H1 (cell line): ENCODE measurements at regions not wholly inside any gene's neighbourhood (a gene's known extent, or its start where the extent isn't known, plus 50 kb on each side); places are given as distances from the start of the nearest gene placed in this dataset.

ENCODE experiments used
- BACH1 ChIP-seq: IDR thresholded peaks from 2 replicates; pipeline ENCODE4 v1.6.1; 2012; ENCODE audit warnings: low read length, improper control_type of control experiment
- CHD2 ChIP-seq: IDR thresholded peaks from 2 replicates; pipeline ENCODE4 v1.6.1; 2012; ENCODE audit warnings: low read length, improper control_type of control experiment
- JUND ChIP-seq: IDR thresholded peaks from 2 replicates; pipeline ENCODE4 v1.6.1; 2011; ENCODE audit warnings: mild to moderate bottlenecking, improper control_type of control experiment, low read length
- KDM5A ChIP-seq: fragments of 200-600 bp; IDR thresholded peaks from 2 replicates; pipeline ENCODE4 v1.7.1; 2012; ENCODE audit warnings: mild to moderate bottlenecking, low read length, inconsistent platforms, mixed read lengths
- NANOG ChIP-seq: IDR thresholded peaks from 2 replicates; pipeline ENCODE4 v1.6.1; 2011; ENCODE audit warnings: low read length, low read depth, mild to moderate bottlenecking, inconsistent platforms; ENCODE audit not compliant: insufficient read depth, poor library complexity, severe bottlenecking
- RNF2 ChIP-seq: fragments of 200-900, 300-1000 bp; sonication (generic); IDR thresholded peaks from 2 replicates; pipeline ENCODE4 v1.7.1; 2016; ENCODE audit warnings: borderline replicate concordance, low read depth, mild to moderate bottlenecking, antibody characterized with exemption, low read length; ENCODE audit not compliant: poor library complexity, severe bottlenecking; ENCODE audit errors: missing control alignments
- SIX5 ChIP-seq: IDR thresholded peaks from 2 replicates; pipeline ENCODE4 v1.6.1; 2011; ENCODE audit warnings: mild to moderate bottlenecking, low read depth, low read length
- TF ChIP-seq, protein P1 (sequence below): fragments of 300-600 bp; sonication (generic); IDR thresholded peaks from 2 replicates; pipeline ENCODE4 v1.7.1; 2012; ENCODE audit warnings: low read length, moderate library complexity, mild to moderate bottlenecking, inconsistent platforms; ENCODE audit not compliant: insufficient replicate concordance
- TF ChIP-seq, protein P2 (sequence below): IDR thresholded peaks from 2 replicates; pipeline ENCODE4 v1.6.1; 2012; ENCODE audit warnings: inconsistent platforms
- TF ChIP-seq, protein P3 (sequence below): IDR thresholded peaks from 2 replicates; pipeline ENCODE4 v1.6.1; 2012; ENCODE audit warnings: low read length, inconsistent platforms

DNA sequence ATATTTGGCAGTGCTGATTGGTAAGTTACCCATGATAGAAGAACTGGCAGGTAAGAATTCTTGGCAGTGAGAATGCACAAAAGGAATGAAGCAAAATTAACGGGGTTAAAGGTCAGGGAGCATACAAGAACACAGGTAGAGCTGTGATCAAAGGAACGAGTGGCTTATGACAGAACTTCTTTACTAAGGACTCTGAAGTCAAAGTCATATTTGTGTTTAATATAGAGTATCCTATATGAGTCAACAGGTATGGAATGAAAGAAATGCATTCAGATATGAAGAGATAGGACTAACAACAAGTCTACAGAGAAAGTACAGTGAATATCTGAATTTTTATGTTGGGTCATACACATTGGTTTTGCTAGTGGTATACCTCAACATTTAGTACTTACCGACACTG is 209.0 kb upstream of the CITED2 start (continued):
- TF ChIP-seq, protein P1, sequence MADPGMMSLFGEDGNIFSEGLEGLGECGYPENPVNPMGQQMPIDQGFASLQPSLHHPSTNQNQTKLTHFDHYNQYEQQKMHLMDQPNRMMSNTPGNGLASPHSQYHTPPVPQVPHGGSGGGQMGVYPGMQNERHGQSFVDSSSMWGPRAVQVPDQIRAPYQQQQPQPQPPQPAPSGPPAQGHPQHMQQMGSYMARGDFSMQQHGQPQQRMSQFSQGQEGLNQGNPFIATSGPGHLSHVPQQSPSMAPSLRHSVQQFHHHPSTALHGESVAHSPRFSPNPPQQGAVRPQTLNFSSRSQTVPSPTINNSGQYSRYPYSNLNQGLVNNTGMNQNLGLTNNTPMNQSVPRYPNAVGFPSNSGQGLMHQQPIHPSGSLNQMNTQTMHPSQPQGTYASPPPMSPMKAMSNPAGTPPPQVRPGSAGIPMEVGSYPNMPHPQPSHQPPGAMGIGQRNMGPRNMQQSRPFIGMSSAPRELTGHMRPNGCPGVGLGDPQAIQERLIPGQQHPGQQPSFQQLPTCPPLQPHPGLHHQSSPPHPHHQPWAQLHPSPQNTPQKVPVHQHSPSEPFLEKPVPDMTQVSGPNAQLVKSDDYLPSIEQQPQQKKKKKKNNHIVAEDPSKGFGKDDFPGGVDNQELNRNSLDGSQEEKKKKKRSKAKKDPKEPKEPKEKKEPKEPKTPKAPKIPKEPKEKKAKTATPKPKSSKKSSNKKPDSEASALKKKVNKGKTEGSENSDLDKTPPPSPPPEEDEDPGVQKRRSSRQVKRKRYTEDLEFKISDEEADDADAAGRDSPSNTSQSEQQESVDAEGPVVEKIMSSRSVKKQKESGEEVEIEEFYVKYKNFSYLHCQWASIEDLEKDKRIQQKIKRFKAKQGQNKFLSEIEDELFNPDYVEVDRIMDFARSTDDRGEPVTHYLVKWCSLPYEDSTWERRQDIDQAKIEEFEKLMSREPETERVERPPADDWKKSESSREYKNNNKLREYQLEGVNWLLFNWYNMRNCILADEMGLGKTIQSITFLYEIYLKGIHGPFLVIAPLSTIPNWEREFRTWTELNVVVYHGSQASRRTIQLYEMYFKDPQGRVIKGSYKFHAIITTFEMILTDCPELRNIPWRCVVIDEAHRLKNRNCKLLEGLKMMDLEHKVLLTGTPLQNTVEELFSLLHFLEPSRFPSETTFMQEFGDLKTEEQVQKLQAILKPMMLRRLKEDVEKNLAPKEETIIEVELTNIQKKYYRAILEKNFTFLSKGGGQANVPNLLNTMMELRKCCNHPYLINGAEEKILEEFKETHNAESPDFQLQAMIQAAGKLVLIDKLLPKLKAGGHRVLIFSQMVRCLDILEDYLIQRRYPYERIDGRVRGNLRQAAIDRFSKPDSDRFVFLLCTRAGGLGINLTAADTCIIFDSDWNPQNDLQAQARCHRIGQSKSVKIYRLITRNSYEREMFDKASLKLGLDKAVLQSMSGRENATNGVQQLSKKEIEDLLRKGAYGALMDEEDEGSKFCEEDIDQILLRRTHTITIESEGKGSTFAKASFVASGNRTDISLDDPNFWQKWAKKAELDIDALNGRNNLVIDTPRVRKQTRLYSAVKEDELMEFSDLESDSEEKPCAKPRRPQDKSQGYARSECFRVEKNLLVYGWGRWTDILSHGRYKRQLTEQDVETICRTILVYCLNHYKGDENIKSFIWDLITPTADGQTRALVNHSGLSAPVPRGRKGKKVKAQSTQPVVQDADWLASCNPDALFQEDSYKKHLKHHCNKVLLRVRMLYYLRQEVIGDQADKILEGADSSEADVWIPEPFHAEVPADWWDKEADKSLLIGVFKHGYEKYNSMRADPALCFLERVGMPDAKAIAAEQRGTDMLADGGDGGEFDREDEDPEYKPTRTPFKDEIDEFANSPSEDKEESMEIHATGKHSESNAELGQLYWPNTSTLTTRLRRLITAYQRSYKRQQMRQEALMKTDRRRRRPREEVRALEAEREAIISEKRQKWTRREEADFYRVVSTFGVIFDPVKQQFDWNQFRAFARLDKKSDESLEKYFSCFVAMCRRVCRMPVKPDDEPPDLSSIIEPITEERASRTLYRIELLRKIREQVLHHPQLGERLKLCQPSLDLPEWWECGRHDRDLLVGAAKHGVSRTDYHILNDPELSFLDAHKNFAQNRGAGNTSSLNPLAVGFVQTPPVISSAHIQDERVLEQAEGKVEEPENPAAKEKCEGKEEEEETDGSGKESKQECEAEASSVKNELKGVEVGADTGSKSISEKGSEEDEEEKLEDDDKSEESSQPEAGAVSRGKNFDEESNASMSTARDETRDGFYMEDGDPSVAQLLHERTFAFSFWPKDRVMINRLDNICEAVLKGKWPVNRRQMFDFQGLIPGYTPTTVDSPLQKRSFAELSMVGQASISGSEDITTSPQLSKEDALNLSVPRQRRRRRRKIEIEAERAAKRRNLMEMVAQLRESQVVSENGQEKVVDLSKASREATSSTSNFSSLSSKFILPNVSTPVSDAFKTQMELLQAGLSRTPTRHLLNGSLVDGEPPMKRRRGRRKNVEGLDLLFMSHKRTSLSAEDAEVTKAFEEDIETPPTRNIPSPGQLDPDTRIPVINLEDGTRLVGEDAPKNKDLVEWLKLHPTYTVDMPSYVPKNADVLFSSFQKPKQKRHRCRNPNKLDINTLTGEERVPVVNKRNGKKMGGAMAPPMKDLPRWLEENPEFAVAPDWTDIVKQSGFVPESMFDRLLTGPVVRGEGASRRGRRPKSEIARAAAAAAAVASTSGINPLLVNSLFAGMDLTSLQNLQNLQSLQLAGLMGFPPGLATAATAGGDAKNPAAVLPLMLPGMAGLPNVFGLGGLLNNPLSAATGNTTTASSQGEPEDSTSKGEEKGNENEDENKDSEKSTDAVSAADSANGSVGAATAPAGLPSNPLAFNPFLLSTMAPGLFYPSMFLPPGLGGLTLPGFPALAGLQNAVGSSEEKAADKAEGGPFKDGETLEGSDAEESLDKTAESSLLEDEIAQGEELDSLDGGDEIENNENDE: no peak
- TF ChIP-seq BACH1 (no peak), KDM5A (no peak), RNF2 (no peak), CHD2 (no peak), SIX5 (no peak), NANOG (no peak), JUND (no peak)
- TF ChIP-seq, protein P2, sequence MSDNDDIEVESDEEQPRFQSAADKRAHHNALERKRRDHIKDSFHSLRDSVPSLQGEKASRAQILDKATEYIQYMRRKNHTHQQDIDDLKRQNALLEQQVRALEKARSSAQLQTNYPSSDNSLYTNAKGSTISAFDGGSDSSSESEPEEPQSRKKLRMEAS: no peak
- TF ChIP-seq, protein P3, sequence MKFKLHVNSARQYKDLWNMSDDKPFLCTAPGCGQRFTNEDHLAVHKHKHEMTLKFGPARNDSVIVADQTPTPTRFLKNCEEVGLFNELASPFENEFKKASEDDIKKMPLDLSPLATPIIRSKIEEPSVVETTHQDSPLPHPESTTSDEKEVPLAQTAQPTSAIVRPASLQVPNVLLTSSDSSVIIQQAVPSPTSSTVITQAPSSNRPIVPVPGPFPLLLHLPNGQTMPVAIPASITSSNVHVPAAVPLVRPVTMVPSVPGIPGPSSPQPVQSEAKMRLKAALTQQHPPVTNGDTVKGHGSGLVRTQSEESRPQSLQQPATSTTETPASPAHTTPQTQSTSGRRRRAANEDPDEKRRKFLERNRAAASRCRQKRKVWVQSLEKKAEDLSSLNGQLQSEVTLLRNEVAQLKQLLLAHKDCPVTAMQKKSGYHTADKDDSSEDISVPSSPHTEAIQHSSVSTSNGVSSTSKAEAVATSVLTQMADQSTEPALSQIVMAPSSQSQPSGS: no peak
